Anterior cingulate cortex (tissue), 58 donors: ENCODE measurements at regions not wholly inside any gene's neighbourhood (a gene's known extent, or its start where the extent isn't known, plus 50 kb on each side); places are given as distances from the start of the nearest gene placed in this dataset.
A peak's percentile ranks its signal among the peaks of the same experiment; 100 is the strongest.

ENCODE experiments used
- DNase-seq, 58 donors: peaks; one replicate each; lab custom pipeline; 2025; lab: John Stamatoyannopoulos, UW

DNA sequence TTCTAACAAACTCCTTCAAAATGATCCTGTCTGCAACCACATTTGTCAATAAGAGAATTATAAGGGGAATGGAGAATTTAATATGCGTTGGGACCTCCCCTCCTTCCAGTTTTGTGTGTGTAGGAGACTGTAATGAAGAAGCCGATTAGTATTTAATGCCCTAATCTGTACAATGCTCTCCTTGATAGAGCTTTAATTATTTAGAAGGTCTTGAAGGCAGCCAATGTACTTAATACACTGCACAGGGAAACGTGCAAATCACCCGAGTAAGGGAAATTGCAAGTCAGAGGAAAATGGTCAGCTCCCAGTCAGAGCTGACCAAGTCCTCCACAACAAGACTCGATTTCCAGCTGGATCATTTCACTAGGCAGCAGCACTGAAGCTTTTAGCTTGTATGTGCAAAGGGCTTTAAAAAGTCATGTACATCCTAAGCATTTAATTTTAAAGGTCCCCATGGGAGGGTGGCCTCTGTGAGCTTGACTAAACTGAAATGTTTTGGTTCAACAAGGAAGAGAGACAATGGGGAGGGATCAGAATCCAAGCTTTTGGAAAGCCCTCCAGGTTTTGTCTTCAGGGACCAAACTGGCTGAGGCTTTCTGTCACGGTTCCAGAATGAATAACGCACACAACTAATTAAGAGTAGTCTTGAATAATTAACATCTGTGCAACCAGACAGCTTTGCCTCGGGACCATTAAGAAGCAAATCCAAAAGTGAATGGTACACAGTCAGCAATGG is 159.8 kb upstream of the MITF start:
- no peak for DNase-seq

GRCh38 chr3:69569520-69569919 is 169.7 kb upstream of the MITF start:
- DNase-seq: no peak

- no peak for DNase-seq
Observed at GRCh38 chr3:69568951-69569350, 170.3 kb upstream of the MITF start.

DNA sequence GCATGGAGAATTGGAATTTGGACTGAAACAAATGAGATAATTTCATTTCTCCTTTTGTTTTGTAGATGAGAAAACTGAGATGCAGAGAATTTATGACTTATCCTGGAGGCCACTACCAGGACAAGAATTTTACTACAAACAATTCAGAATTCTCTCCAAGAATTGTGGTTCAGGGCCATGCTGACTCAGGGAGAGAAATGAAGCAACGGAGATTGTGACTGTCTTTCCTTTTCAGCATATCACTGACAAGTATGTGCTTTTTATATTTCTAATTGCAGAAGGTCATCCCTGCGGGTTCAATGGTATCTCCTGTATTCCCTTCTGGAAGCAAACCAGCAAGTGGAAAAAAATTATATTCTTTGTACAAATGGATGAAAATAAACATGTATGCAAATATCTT is 170.8 kb upstream of the MITF start:
- DNase-seq: no peak

DNA sequence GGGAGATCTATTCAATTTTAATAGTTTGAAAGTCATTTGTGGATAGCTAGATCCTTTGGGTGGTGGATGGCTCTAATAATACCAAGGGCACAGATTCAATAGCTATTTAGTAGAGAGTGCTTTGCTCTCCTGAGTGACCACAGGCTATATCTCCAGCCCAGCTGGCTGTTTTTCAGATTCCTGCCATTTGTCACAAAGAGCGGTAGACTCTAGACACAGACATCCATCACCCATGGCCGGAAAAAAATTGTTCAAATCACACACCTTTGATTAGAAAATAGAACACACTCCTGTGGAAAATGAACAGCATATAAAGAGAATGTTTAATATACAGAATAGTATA is 171.6 kb upstream of the MITF start:
- DNase-seq: no peak

- DNase-seq: no peak
Observed at GRCh38 chr3:69567023-69567709, 172.1 kb upstream of the MITF start.

GRCh38 chr3:69566275-69566674 is 173.0 kb upstream of the MITF start:
- DNase-seq: no peak

DNA sequence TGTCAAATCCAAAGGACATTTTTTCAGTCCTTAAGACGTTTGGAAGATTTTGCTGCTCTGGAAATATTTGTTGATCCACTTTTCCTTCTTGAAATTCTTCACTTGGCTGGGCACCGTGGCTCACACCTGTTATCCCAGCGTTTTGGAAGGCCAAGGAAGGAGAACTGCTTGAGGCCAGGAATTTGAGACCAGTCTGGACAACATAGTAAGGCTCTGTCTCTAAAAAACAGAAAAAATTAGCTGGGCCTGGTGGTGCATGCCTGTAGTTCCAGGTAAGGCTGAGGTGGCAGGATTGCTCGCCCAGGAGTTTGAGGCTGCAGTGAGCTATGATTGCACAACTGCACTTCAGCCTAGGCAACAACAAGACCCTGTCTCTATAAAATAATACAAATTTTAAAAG is 173.9 kb upstream of the MITF start:
- no peak for DNase-seq

DNA sequence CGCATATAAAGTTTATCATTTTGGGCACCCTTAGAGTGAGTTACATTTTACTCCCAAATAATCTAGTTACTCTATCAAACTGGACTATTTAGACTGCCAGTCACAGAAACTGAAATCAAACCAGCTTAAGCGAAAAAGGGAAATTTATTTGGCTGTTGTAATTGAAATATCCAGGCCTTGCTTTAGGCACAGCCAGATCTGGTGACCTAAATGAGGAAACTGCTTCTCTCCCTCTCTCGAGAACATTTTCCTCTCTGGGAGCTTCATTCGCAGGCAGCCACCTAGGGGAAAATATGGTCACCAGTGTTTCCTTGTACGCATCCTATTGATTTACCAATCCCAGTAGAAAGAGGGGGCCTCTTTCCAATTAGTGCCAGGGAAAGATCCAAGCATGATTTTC is 175.3 kb upstream of the MITF start:
- DNase-seq: no peak

DNA sequence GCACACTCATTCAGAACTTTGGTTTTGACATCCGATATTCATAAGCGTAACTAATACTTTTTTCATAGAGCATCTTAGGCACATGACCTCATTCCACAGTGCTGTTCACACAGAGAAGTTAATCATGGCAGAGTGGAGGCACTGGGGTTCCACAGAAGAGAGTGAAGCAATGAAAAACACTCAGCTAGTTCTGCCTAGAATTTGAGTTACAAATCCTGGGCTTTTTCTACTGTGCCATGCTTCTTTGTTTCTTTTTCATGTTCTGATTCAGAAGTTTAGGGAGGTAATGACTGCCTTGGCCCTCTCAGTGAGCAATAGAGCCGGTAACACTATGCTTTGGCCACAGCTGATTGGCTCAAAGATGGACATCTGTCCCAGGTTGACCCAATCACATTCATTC is 176.1 kb upstream of the MITF start:
- no peak for DNase-seq

GRCh38 chr3:69562020-69562419 is 176.1 kb upstream of the FRMD4B start:
- DNase-seq: no peak

DNA sequence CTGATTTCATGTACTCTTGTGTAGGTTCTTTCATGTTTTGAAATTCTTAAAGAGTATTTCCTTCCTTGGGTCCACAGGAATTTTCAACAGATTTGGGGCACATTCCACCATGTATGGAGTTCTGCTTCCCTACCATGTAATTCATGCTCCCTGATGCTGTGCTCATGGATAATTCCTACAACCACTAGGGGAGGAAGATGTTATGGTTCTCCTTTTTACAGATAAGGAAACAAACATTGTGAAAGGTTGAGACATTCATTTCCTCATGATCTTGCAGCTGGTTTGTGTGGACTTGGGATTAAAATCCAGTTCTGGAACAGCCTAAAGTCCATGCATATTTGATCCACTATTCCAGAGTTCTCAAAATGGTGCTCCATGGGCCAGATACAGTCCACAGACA is 174.9 kb upstream of the FRMD4B start:
- DNase-seq: no peak

DNA sequence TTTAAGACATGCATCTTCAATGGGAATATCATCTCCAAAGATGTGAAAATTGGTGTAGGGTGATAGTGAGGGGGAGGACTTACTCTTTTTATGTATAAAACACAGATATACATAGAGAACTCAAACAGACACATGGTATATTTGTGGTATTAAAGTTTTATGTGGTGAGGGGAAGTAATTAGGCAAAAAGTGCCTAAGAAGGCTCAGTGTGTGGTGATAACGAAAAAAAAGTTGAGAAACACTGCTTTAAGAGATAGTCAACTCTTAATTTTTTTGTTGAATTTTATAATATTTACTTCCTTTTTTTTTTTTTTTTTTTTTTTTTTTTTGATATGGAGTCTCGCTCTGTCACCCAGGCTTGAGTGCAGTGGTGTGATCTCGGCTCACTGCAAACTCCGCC is 174.2 kb upstream of the FRMD4B start:
- no peak for DNase-seq

DNA sequence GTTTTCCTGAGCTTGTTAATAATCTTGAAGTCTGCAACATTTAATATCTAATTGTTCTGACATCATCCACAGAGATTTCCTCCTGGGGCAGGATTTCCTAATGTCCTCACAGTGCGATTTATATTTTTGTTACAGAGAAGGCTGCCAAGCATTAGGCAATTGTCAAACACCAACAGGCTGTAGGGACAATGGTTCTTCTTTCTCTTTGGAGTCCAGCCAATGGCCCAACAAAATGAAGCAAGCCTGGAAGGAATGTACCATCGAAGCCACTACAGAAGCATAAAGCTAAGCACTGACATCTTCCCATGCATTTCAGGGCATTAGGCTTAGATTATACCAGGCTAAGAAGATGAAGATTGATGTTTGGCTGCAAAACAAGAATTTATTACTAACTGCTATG is 173.0 kb upstream of the FRMD4B start:
- peak in 8 of 58 donors; percentile 11 to 35 (median 24) for DNase-seq

DNA sequence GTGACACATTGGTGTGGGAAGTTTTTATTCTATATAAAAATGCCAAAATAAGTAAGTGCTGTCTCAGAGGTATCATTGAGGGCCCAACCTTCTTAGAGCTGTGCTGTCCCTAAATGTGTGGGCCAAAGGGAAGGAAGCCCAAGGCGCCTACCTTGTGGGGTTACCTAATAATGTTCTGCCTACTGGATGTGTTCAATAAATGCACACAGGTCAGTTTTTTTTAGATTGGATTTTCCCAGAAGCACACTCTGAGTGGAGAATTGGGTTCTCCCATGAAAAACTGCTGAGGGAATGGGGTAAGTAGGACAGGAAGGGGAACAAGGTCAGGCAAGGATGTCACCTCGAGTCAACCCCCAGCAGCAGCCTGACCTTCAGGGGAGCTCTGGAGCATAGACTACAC is 168.7 kb upstream of the FRMD4B start:
- no peak for DNase-seq

- DNase-seq: no peak
Observed at GRCh38 chr3:69553888-69554287, 168.0 kb upstream of the FRMD4B start.

- DNase-seq: peak in 1 of 58 donors; percentile 15
Observed at GRCh38 chr3:69547461-69547880, 161.6 kb upstream of the FRMD4B start.

- no peak for DNase-seq
Observed at GRCh38 chr3:69542805-69543429, 157.0 kb upstream of the FRMD4B start.

GRCh38 chr3:69542089-69542804 is 156.4 kb upstream of the FRMD4B start:
- DNase-seq: peak in 49 of 58 donors; percentile 13 to 92 (median 63)

- DNase-seq: peak in 12 of 58 donors; percentile 8 to 47 (median 22)
Observed at GRCh38 chr3:69541711-69542088, 155.8 kb upstream of the FRMD4B start.
